CD14-positive monocyte (primary cell): ENCODE measurements at regions not wholly inside any gene's neighbourhood (a gene's known extent, or its start where the extent isn't known, plus 50 kb on each side); places are given as distances from the start of the nearest gene placed in this dataset.

ENCODE experiments used
- DNase-seq, 3 donors: peaks; one replicate each; pipeline ENCODE4 v3.0.0-alpha.2; 2011 to 2022
- H2AFZ ChIP-seq: 2 replicates; pipeline ENCODE4 v1.6.0; 2012; ENCODE audit warnings: mild to moderate bottlenecking, low read depth, low read length, inconsistent platforms; ENCODE audit not compliant: insufficient read depth, poor library complexity, severe bottlenecking
- H3K27ac ChIP-seq, 2 donors: 1 replicate in 1 of 2; 2 replicates in 1 of 2; pipeline ENCODE4 v1.5.1; 2012 to 2013; ENCODE audit warnings: low read length in 2 of 2, control low read depth in 1 of 2, inconsistent platforms in 1 of 2, low read depth in 1 of 2, mild to moderate bottlenecking in 1 of 2
- H3K27me3 ChIP-seq, 2 donors: one replicate each; pipeline versions ENCODE4 v1.6.0 to v1.6.1; 2011 to 2013; ENCODE audit warnings: low read length in 2 of 2; ENCODE audit not compliant: control insufficient read depth in 2 of 2, insufficient read depth in 2 of 2
- H3K36me3 ChIP-seq, 2 donors: replicated peaks in 1 of 2; 1 replicate in 1 of 2; 2 replicates in 1 of 2; pipeline versions ENCODE4 v1.5.1 to v1.6.1; 2012 to 2013; ENCODE audit warnings: low read length in 2 of 2, control low read depth in 1 of 2, inconsistent platforms in 1 of 2, mild to moderate bottlenecking in 1 of 2; ENCODE audit not compliant: insufficient read depth in 2 of 2, control insufficient read depth in 1 of 2
- H3K4me1 ChIP-seq, 2 donors: 1 replicate in 1 of 2; 2 replicates in 1 of 2; pipeline versions ENCODE4 v1.5.1 to v1.6.1; 2012 to 2013; ENCODE audit warnings: low read length in 2 of 2, control low read depth in 1 of 2, inconsistent platforms in 1 of 2, mild to moderate bottlenecking in 1 of 2, moderate library complexity in 1 of 2; ENCODE audit not compliant: insufficient read depth in 2 of 2, control insufficient read depth in 1 of 2
- H3K4me2 ChIP-seq: replicated peaks from 2 replicates; pipeline ENCODE3; 2012; ENCODE audit warnings: low read length, moderate library complexity, mild to moderate bottlenecking; ENCODE audit not compliant: poor library complexity, severe bottlenecking; ENCODE audit errors: extremely low read depth
- H3K4me3 ChIP-seq, 3 experiments: fragments of 200-600 bp in 1 of 3; sonication (generic) in 1 of 3; replicated peaks in 1 of 3; 1 replicate in 2 of 3; 2 replicates in 1 of 3; pipeline ENCODE4 v1.5.1; 2011 to 2013; ENCODE audit warnings: low read length in 3 of 3, mild to moderate bottlenecking in 3 of 3, control low read depth in 2 of 3, low read depth in 2 of 3, inconsistent platforms in 1 of 3, moderate library complexity in 1 of 3
- H3K79me2 ChIP-seq: 2 replicates; pipeline ENCODE4 v1.6.0; 2012; ENCODE audit warnings: mild to moderate bottlenecking, control low read depth, inconsistent platforms, low read length, moderate library complexity; ENCODE audit not compliant: insufficient read depth
- H3K9ac ChIP-seq: 2 replicates; pipeline ENCODE4 v1.6.0; 2017; ENCODE audit warnings: low read length, mild to moderate bottlenecking; ENCODE audit not compliant: insufficient read depth, poor library complexity, severe bottlenecking
- H3K9me3 ChIP-seq, 2 donors: replicated peaks in 1 of 2; 1 replicate in 1 of 2; 2 replicates in 1 of 2; pipeline versions ENCODE4 v1.5.1 to v1.6.1; 2012 to 2013; ENCODE audit warnings: low read length in 2 of 2, control low read depth in 1 of 2; ENCODE audit not compliant: control insufficient read depth in 1 of 2, insufficient read depth in 1 of 2
- H4K20me1 ChIP-seq: 2 replicates; pipeline ENCODE4 v1.6.0; 2012; ENCODE audit warnings: mild to moderate bottlenecking, low read length, control low read depth, moderate library complexity; ENCODE audit not compliant: insufficient read depth
- H3K27ac Mint-ChIP-seq, 7 donors: one replicate each; pipeline ENCODE4 v1.8.0; 2020; ENCODE audit warnings: mild to moderate bottlenecking in 7 of 7, mixed read lengths in 7 of 7, moderate library complexity in 6 of 7, inconsistent platforms in 2 of 7
- H3K27me3 Mint-ChIP-seq, 3 donors: one replicate each; pipeline ENCODE4 v1.8.0; 2021 to 2022; ENCODE audit warnings: low read depth in 3 of 3, mild to moderate bottlenecking in 3 of 3, mixed read lengths in 3 of 3, moderate library complexity in 3 of 3, inconsistent platforms in 1 of 3
- H3K36me3 Mint-ChIP-seq, 2 donors: one replicate each; pipeline ENCODE4 v1.8.0; 2020; ENCODE audit warnings: mixed read lengths in 2 of 2, inconsistent platforms in 1 of 2, mild to moderate bottlenecking in 1 of 2
- H3K4me1 Mint-ChIP-seq: one replicate; pipeline ENCODE4 v1.8.0; 2020; ENCODE audit warnings: mild to moderate bottlenecking, mixed read lengths
- H3K4me3 Mint-ChIP-seq, 2 donors: one replicate each; pipeline ENCODE4 v1.8.0; 2020; ENCODE audit warnings: mild to moderate bottlenecking in 2 of 2, mixed read lengths in 2 of 2, moderate library complexity in 1 of 2
- H3K9me3 Mint-ChIP-seq, 7 donors: one replicate each; pipeline ENCODE4 v1.8.0; 2020 to 2022; ENCODE audit warnings: mixed read lengths in 7 of 7, mild to moderate bottlenecking in 6 of 7, moderate library complexity in 6 of 7, inconsistent platforms in 2 of 7
- CTCF ChIP-seq: fragments of 200-600 bp; IDR thresholded peaks from one replicate; pipeline ENCODE4 v1.8.0; 2022; ENCODE audit warnings: antibody characterized with exemption, mild to moderate bottlenecking
- WGBS: methylation state at CpG from one replicate; pipeline ENCODE4 v1.1.5; 2013; ENCODE audit warnings: missing lambda C conversion rate; ENCODE audit not compliant: insufficient coverage; 5-methylcytosine and 5-hydroxymethylcytosine counted together
- intact Hi-C, 2 donors: fragments of 100-400 bp; cut with micrococcal nuclease; formaldehyde crosslinking; loops; one replicate each; pipeline versions ENCODE4 v1.15.0 to v1.15.1; 2023

GRCh38 chr17:71762526-71762925 lies 358.3 kb upstream of the SOX9 start:
- no CpG with 5 or more reads among the region's 3 CpGs for WGBS
- intact Hi-C loops: no loop called here
- no peak for TF ChIP-seq CTCF
- Histone ChIP-seq H3K36me3 (no peaks in the 10 kb centered on the region), H3K9ac (no peak overlapping the region), H3K9me3 (no peaks in the 10 kb centered on the region), H2AFZ (no peak overlapping the region), H3K27ac (no peak overlapping the region), H4K20me1 (no peaks in the 10 kb centered on the region), H3K79me2 (no peaks in the 10 kb centered on the region), H3K4me1 (no peaks in the 10 kb centered on the region), H3K27me3 (no peaks in the 10 kb centered on the region), H3K4me3 (no peak overlapping the region), H3K4me2 (no peak overlapping the region)
- Mint-ChIP-seq H3K9me3 (peaks cover 0 to 10% (median 2%) of the 10 kb centered on the region in 7 donors), H3K27ac (no peak overlapping the region), H3K4me3 (no peak overlapping the region), H3K36me3 (no peaks in the 10 kb centered on the region), H3K27me3 (peaks cover 0 to 3% (median 1%) of the 10 kb centered on the region in 3 donors), H3K4me1 (no peaks in the 10 kb centered on the region)
- no peak for DNase-seq

- no peaks in the 10 kb centered on the region for H3K27me3 Mint-ChIP-seq
- no peaks in the 10 kb centered on the region for H3K79me2 ChIP-seq
- no peaks in the 10 kb centered on the region for H3K4me1 ChIP-seq
- H3K4me3 ChIP-seq: no peak overlapping the region
- H3K9ac ChIP-seq: no peak overlapping the region
- H3K27ac ChIP-seq: no peak overlapping the region
- no peaks in the 10 kb centered on the region for H3K27me3 ChIP-seq
- intact Hi-C loops: no loop called here
- H3K9me3 Mint-ChIP-seq: peaks cover 0 to 10% (median 3%) of the 10 kb centered on the region in 7 donors
- no peaks in the 10 kb centered on the region for H3K36me3 ChIP-seq
- H3K27ac Mint-ChIP-seq: no peak overlapping the region
- 53% methylated on average over 2 of the region's 3 CpGs for WGBS
- TF ChIP-seq CTCF: no peak
- H3K9me3 ChIP-seq: no peaks in the 10 kb centered on the region
- H4K20me1 ChIP-seq: no peaks in the 10 kb centered on the region
- no peak overlapping the region for H3K4me2 ChIP-seq
- H3K4me3 Mint-ChIP-seq: no peak overlapping the region
- no peaks in the 10 kb centered on the region for H3K4me1 Mint-ChIP-seq
- no peak overlapping the region for H2AFZ ChIP-seq
- H3K36me3 Mint-ChIP-seq: no peaks in the 10 kb centered on the region
- DNase-seq: no peak
Measured at GRCh38 chr17:71764505-71764904, 356.3 kb upstream of the SOX9 start.
